GM12864 (cell line): ENCODE measurements at regions not wholly inside any gene's neighbourhood (a gene's known extent, or its start where the extent isn't known, plus 50 kb on each side); places are given as distances from the start of the nearest gene placed in this dataset.

Source experiments
- DNase-seq: peaks from one replicate; pipeline ENCODE4 v3.0.0-alpha.2; 2011; ENCODE audit warnings: low read depth
- H3K4me3 ChIP-seq: 2 replicates; pipeline ENCODE4 v1.5.1; 2011; ENCODE audit warnings: mild to moderate bottlenecking, low read depth, low read length, control low read depth
- CTCF ChIP-seq: IDR thresholded peaks from 2 replicates; pipeline ENCODE4 v1.5.1; 2011; ENCODE audit warnings: low read depth, mild to moderate bottlenecking, moderate library complexity, low read length, control low read depth, inconsistent platforms; ENCODE audit errors: missing control alignments

- DNase-seq, result no peak
- TF ChIP-seq CTCF, result no peak
- H3K4me3 ChIP-seq, result no peak overlapping the region
These were observed 534.1 kb downstream of the ANXA1 start for GRCh38 chr9:73685786-73686185.

- no peak for DNase-seq
- no peak overlapping the region for H3K4me3 ChIP-seq
- no peak for TF ChIP-seq CTCF
These were observed 537.6 kb downstream of the ANXA1 start for GRCh38 chr9:73689051-73689870.

- DNase-seq, result no peak
- no peak for TF ChIP-seq CTCF
- no peak overlapping the region for H3K4me3 ChIP-seq
These were observed 549.9 kb downstream of the ANXA1 start for GRCh38 chr9:73701415-73702057.

- DNase-seq, result no peak
- no peak overlapping the region for H3K4me3 ChIP-seq
- no peak for TF ChIP-seq CTCF
These were observed 562.6 kb downstream of the ANXA1 start for GRCh38 chr9:73714294-73714693.

- DNase-seq, result no peak
- no peak for TF ChIP-seq CTCF
- H3K4me3 ChIP-seq, result no peak overlapping the region
These were observed 563.9 kb downstream of the ANXA1 start for GRCh38 chr9:73715591-73715990.

GRCh38 chr9:73719660-73720059, 568.0 kb downstream of the ANXA1 start:
- DNase-seq, result no peak
- H3K4me3 ChIP-seq, result no peak overlapping the region
- TF ChIP-seq CTCF, result no peak
